Activated B cell treated with CpG ODN at 0.5 μM for 24 hours (primary cell): ENCODE measurements at regions not wholly inside any gene's neighbourhood (a gene's known extent, or its start where the extent isn't known, plus 50 kb on each side); places are given as distances from the start of the nearest gene placed in this dataset.

Experiments used
- ATAC-seq: fragments of 200-7000 bp; cut with Tn5 transposase; one replicate; pipeline ENCODE4 v1.10.0; 2021; ENCODE audit warnings: low read depth, mild to moderate bottlenecking, moderate library complexity
- CTCF ChIA-PET: fragments of 350-600 bp; sonication (Branson Sonifier 250); formaldehyde crosslinking; loops from one replicate; lab custom pipeline; 2021; ENCODE audit warnings: antibody characterized with exemption; lab: Charles Lee
- POLR2A ChIA-PET: fragments of 350-600 bp; sonication (Branson Sonifier 250); formaldehyde crosslinking; loops from one replicate; lab custom pipeline; 2021; ENCODE audit warnings: antibody characterized with exemption; lab: Charles Lee
- DNase-seq: peaks from one replicate; pipeline ENCODE4 v3.0.0; 2022
- H3K27ac Mint-ChIP-seq: one replicate; pipeline ENCODE4 v1.8.0; 2020; ENCODE audit warnings: mixed read lengths
- H3K27me3 Mint-ChIP-seq: one replicate; pipeline ENCODE4 v1.8.0; 2021; ENCODE audit warnings: mixed read lengths
- H3K36me3 Mint-ChIP-seq: one replicate; pipeline ENCODE4 v1.8.0; 2021; ENCODE audit warnings: low read depth, mixed read lengths
- H3K4me1 Mint-ChIP-seq: one replicate; pipeline ENCODE4 v1.8.0; 2021; ENCODE audit warnings: mixed read lengths
- H3K4me3 Mint-ChIP-seq: one replicate; pipeline ENCODE4 v1.8.0; 2020; ENCODE audit warnings: mild to moderate bottlenecking, mixed read lengths
- H3K9me3 Mint-ChIP-seq: one replicate; pipeline ENCODE4 v1.8.0; 2020; ENCODE audit warnings: mixed read lengths
- intact Hi-C: fragments of 100-400 bp; cut with micrococcal nuclease; formaldehyde crosslinking; loops from one replicate; pipeline ENCODE4 v1.15.1; 2024
- TF ChIP-seq, protein P1 (sequence below): fragments of 200-600 bp; IDR thresholded peaks from one replicate; pipeline ENCODE4 v1.8.0; 2022; ENCODE audit warnings: antibody characterized with exemption, mild to moderate bottlenecking

DNA sequence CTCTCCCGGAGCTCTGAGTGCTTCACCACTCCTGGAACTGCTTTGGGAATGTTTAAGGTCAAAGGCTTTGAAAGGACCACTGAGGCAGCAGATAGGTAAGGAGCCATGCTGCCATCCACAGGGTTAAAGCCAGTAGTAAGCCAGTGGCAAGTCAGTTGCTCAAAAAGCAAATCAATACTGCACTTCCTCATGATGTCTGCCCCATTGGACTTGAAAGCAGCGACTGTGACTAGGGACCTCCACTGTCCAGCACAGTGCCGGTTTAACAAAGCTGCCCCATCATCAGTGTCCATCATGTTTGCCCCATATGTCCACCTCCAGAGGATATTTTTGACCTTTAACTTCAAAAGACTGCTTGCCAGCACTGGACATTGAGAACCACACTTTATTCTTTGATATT is 49.9 kb upstream of the FGF13 start:
- Mint-ChIP-seq H3K9me3 (no peaks in the 10 kb centered on the region), H3K27me3 (no peaks in the 10 kb centered on the region), H3K27ac (no peak overlapping the region), H3K4me3 (no peak overlapping the region), H3K36me3 (no peaks in the 10 kb centered on the region), H3K4me1 (no peaks in the 10 kb centered on the region)
- no peak for DNase-seq
- TF ChIP-seq, protein P1, sequence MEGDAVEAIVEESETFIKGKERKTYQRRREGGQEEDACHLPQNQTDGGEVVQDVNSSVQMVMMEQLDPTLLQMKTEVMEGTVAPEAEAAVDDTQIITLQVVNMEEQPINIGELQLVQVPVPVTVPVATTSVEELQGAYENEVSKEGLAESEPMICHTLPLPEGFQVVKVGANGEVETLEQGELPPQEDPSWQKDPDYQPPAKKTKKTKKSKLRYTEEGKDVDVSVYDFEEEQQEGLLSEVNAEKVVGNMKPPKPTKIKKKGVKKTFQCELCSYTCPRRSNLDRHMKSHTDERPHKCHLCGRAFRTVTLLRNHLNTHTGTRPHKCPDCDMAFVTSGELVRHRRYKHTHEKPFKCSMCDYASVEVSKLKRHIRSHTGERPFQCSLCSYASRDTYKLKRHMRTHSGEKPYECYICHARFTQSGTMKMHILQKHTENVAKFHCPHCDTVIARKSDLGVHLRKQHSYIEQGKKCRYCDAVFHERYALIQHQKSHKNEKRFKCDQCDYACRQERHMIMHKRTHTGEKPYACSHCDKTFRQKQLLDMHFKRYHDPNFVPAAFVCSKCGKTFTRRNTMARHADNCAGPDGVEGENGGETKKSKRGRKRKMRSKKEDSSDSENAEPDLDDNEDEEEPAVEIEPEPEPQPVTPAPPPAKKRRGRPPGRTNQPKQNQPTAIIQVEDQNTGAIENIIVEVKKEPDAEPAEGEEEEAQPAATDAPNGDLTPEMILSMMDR = no peak
- CTCF ChIA-PET = interaction anchor here (1.1 kb wide), 1 partner anchor 14 kb away, joined by 3 read pairs; no protein-coding TSS in a partner anchor
- ATAC-seq = no peak
- POLR2A ChIA-PET = no interaction called here
- intact Hi-C loops = no loop called here
